Endothelial cell of umbilical vein (primary cell): ENCODE measurements at regions not wholly inside any gene's neighbourhood (a gene's known extent, or its start where the extent isn't known, plus 50 kb on each side); places are given as distances from the start of the nearest gene placed in this dataset.

Experiments
- CTCF ChIP-seq, 2 donors: IDR thresholded peaks; 1 replicate in 1 of 2; 2 replicates in 1 of 2; pipeline ENCODE4 v1.5.1; 2011; ENCODE audit warnings: low read length in 2 of 2, mild to moderate bottlenecking in 2 of 2, moderate library complexity in 2 of 2, control low read depth in 1 of 2, inconsistent platforms in 1 of 2, low read depth in 1 of 2; ENCODE audit not compliant: insufficient read depth in 1 of 2; ENCODE audit errors: extremely low read depth in 1 of 2
- EZH2 ChIP-seq: IDR thresholded peaks from 2 replicates; pipeline ENCODE4 v1.6.1; 2012; ENCODE audit warnings: borderline replicate concordance, low read depth, mild to moderate bottlenecking, moderate library complexity, low read length, inconsistent platforms; ENCODE audit not compliant: severe bottlenecking
- MAX ChIP-seq: IDR thresholded peaks from 2 replicates; pipeline ENCODE4 v1.6.1; 2011; ENCODE audit not compliant: insufficient read depth, insufficient read length
- MYC ChIP-seq: IDR thresholded peaks from one replicate; pipeline ENCODE4 v1.6.1; 2011; ENCODE audit warnings: mild to moderate bottlenecking, low read depth, low read length
- POLR2A ChIP-seq: IDR thresholded peaks from 2 replicates; pipeline ENCODE4 v1.6.1; 2012; ENCODE audit warnings: low read depth, mild to moderate bottlenecking, control low read depth, low read length
- POLR2AphosphoS5 ChIP-seq: IDR thresholded peaks from 2 replicates; pipeline ENCODE4 v1.6.1; 2012; ENCODE audit warnings: low read depth, mild to moderate bottlenecking, control low read depth, low read length, moderate library complexity; ENCODE audit not compliant: insufficient read depth

GRCh38 chr7:114183311-114184088 is 231.1 kb upstream of the FOXP2 start:
- TF ChIP-seq POLR2A, result no peak
- TF ChIP-seq EZH2, result no peak
- TF ChIP-seq CTCF (IDR thresholded peaks at IDR 0.05; ENCODE audit: extremely low read depth in 1 of 2, insufficient read depth in 1 of 2, low read depth in 1 of 2, low read length in 2 of 2), result no peak
- TF ChIP-seq MYC, result no peak
- TF ChIP-seq MAX, result no peak
- TF ChIP-seq POLR2AphosphoS5, result no peak
